ENCODE measurements at regions not wholly inside any gene's neighbourhood (a gene's known extent, or its start where the extent isn't known, plus 50 kb on each side); places are given as distances from the start of the nearest gene placed in this dataset.
"Not testable (repeated sequence)": the region's sequence is repeated elsewhere in the genome, so short reads cannot be mapped to it uniquely, and the experiment has no call there.

GRCh38 chr10:90286941-90287340 lies 570.9 kb downstream of the HTR7 start:
- TF ChIP-seq, protein P1, sequence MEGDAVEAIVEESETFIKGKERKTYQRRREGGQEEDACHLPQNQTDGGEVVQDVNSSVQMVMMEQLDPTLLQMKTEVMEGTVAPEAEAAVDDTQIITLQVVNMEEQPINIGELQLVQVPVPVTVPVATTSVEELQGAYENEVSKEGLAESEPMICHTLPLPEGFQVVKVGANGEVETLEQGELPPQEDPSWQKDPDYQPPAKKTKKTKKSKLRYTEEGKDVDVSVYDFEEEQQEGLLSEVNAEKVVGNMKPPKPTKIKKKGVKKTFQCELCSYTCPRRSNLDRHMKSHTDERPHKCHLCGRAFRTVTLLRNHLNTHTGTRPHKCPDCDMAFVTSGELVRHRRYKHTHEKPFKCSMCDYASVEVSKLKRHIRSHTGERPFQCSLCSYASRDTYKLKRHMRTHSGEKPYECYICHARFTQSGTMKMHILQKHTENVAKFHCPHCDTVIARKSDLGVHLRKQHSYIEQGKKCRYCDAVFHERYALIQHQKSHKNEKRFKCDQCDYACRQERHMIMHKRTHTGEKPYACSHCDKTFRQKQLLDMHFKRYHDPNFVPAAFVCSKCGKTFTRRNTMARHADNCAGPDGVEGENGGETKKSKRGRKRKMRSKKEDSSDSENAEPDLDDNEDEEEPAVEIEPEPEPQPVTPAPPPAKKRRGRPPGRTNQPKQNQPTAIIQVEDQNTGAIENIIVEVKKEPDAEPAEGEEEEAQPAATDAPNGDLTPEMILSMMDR (IDR thresholded peaks at IDR 0.05; ENCODE audit: low read depth, low read length), result no peak
- DNase-seq (ENCODE audit: low read depth in 2 of 2), result no peak
- no peak overlapping the region for H3K4me3 ChIP-seq (replicated peaks in 1 of 2; ENCODE audit: low read depth in 2 of 2, low read length in 2 of 2)

- TF ChIP-seq, protein P1 (IDR thresholded peaks at IDR 0.05; ENCODE audit: low read depth, low read length), result peak; percentile 42
- peak; percentile 71 to 78 for DNase-seq (ENCODE audit: low read depth in 2 of 2)
- H3K4me3 ChIP-seq (replicated peaks in 1 of 2; ENCODE audit: low read depth in 2 of 2, low read length in 2 of 2), result no peak overlapping the region
Observed at GRCh38 chr10:90288391-90288933, 569.4 kb downstream of the HTR7 start.

GRCh38 chr10:90289037-90289436 lies 568.8 kb downstream of the HTR7 start:
- TF ChIP-seq, protein P1 (IDR thresholded peaks at IDR 0.05; ENCODE audit: low read depth, low read length), result no peak
- peak; percentile 74 to 75 for DNase-seq (ENCODE audit: low read depth in 2 of 2)

DNA sequence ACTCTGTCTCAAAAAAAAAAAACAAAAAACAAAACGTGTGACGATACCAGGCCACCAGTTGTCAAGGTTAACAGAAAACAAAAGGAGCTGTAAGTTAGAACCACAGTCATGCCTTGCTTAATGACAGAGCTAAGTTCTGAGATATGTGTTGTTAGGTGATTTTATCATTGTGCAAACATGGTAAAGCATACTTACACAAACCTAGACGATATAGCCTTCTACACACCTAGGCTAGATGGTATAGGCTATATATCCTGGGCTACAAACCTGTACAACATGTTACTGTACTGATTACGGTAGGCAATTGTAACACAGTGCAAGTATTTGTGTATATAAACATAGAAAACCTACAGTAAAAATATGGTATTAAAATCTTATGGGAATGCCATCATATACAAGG lies 564.2 kb downstream of the HTR7 start:
- DNase-seq (ENCODE audit: low read depth in 2 of 2), result no peak
- H3K4me3 ChIP-seq (replicated peaks in 1 of 2; ENCODE audit: low read depth in 2 of 2, low read length in 2 of 2), result no peak overlapping the region
- TF ChIP-seq, protein P1 (IDR thresholded peaks at IDR 0.05; ENCODE audit: low read depth, low read length), result no peak

More at GRCh38 chr10:90289037-90289436, 568.8 kb downstream of the HTR7 start:
- no peak overlapping the region for H3K4me3 ChIP-seq (replicated peaks in 1 of 2; ENCODE audit: low read depth in 2 of 2, low read length in 2 of 2)

DNA sequence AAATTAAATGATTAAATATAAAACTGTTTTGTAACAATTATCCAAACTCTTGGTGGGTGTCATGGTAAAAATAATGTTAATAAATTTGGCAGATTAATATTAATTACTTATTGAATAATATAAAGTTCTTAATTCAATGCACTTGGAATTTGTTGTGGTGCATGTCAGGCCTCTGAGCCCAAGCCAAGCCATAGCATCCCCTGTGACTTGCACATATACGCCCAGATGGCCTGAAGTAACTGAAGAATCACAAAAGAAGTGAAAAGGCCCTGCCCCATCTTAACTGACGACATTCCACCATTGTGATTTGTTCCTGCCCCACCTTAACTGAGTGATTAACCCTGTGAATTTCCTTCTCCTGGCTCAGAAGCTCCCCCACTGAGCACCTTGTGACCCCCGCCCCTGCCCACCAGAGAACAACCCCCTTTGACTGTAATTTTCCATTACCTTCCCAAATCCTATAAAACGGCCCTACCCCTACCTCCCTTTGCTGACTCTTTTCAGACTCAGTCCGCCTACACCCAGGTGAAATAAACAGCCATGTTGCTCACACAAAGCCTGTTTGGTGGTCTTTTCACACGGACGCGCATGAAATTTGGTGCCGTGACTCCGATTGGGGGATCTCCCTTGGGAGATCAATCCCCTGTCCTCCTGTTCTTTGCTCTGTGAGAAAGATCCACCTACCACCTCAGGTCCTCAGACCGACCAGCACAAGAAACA lies 562.9 kb downstream of the HTR7 start:
- not testable (repeated sequence) for H3K4me3 ChIP-seq (replicated peaks in 1 of 2; ENCODE audit: low read depth in 2 of 2, low read length in 2 of 2); DNase-seq (ENCODE audit: low read depth in 2 of 2)

GRCh38 chr10:90302031-90302430 lies 555.8 kb downstream of the HTR7 start:
- H3K4me3 ChIP-seq (replicated peaks in 1 of 2; ENCODE audit: low read depth in 2 of 2, low read length in 2 of 2); DNase-seq (ENCODE audit: low read depth in 2 of 2): not testable (repeated sequence)

DNA sequence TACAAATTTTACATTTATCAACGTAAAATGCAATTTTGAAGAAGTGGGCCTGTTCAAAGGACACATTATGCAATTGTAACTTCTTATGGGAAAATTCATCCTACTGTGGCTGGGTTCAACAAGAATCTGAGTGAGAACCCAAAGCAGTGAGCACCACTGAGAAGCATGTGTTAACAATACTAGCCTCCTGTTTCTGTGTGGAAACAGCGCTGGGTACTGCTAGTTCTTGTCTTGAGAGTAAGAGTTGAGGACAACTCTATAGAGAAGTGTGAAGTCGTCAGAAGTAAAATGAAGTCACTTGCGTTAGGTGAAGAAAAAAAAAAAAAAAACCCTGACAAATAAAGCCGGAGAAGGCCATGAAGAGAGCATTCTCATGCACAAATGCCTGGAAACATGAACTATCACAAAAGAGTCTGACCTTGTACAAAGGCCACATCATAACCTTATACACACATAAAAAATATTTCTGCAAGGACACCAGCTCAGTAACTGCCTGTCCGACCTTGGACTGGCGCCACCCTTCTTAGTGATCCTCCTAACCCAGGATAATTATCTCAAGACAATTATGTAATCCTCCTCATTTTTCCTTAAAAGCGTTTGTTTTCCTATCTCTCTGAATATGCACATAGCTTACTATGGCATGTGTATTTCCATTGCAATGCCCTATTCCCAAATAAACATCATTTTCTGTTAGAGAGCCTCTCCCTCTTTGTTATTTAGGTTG lies 554.9 kb downstream of the HTR7 start:
- TF ChIP-seq, protein P1 (IDR thresholded peaks at IDR 0.05; ENCODE audit: low read depth, low read length), result no peak
- no peak overlapping the region for H3K4me3 ChIP-seq (replicated peaks in 1 of 2; ENCODE audit: low read depth in 2 of 2, low read length in 2 of 2)
- DNase-seq (ENCODE audit: low read depth in 2 of 2), result no peak
